T-cell (primary cell): ENCODE measurements at regions not wholly inside any gene's neighbourhood (a gene's known extent, or its start where the extent isn't known, plus 50 kb on each side); places are given as distances from the start of the nearest gene placed in this dataset.

Source experiments
- ATAC-seq, 4 experiments: fragments of 200-7000 bp in 3 of 4; fragments of 150-1000 bp in 1 of 4; cut with Tn5 transposase; replicated peaks in 1 of 4; 1 replicate in 3 of 4; 2 replicates in 1 of 4; pipeline ENCODE4 v1.10.0; 2021; ENCODE audit warnings: moderate library complexity in 3 of 4, mild to moderate bottlenecking in 2 of 4, moderate number of reproducible peaks in 1 of 4
- CTCF ChIA-PET, 2 donors: fragments of 300-600 bp; sonication (Branson Sonifier 250); formaldehyde crosslinking; loops; one replicate each; lab custom pipeline; 2022; ENCODE audit warnings: antibody characterized with exemption in 2 of 2; lab: Charles Lee
- POLR2A ChIA-PET, 2 donors: fragments of 300-600 bp; sonication (Branson Sonifier 250); formaldehyde crosslinking; loops; one replicate each; lab custom pipeline; 2022; ENCODE audit warnings: antibody characterized with exemption in 2 of 2; lab: Charles Lee
- DNase-seq, 35 experiments: peaks; one replicate each; pipeline versions ENCODE4 v3.0.0 to v3.0.0-alpha.2; 2013 to 2023
- H3K27ac ChIP-seq: one replicate; pipeline ENCODE4 v1.5.1; 2013; ENCODE audit warnings: low read length
- H3K27me3 ChIP-seq, 2 experiments: replicated peaks in 1 of 2; 1 replicate in 1 of 2; 2 replicates in 1 of 2; pipeline versions ENCODE4 v1.6.1 to v1.7.0; 2013; ENCODE audit warnings: low read length in 1 of 2, mixed read lengths in 1 of 2; ENCODE audit not compliant: control insufficient read depth in 2 of 2, insufficient read depth in 2 of 2; ENCODE audit errors: extremely low read depth in 1 of 2
- H3K36me3 ChIP-seq, 2 donors: 1 replicate in 1 of 2; 2 replicates in 1 of 2; pipeline versions ENCODE4 v1.6.1 to v1.7.0; 2013; ENCODE audit warnings: low read length in 1 of 2; ENCODE audit not compliant: control insufficient read depth in 2 of 2, insufficient read depth in 1 of 2; ENCODE audit errors: extremely low read depth in 1 of 2
- H3K4me1 ChIP-seq, 2 experiments: 1 replicate in 1 of 2; 2 replicates in 1 of 2; pipeline versions ENCODE4 v1.6.1 to v1.7.0; 2013; ENCODE audit warnings: low read length in 2 of 2, mixed read lengths in 1 of 2; ENCODE audit not compliant: insufficient read depth in 2 of 2, control insufficient read depth in 1 of 2; ENCODE audit errors: extremely low read depth in 1 of 2
- H3K4me3 ChIP-seq, 2 donors: 1 replicate in 1 of 2; 2 replicates in 1 of 2; pipeline versions ENCODE4 v1.5.1 to v1.7.0; 2013; ENCODE audit warnings: mild to moderate bottlenecking in 2 of 2, low read length in 1 of 2, moderate library complexity in 1 of 2; ENCODE audit not compliant: control insufficient read depth in 1 of 2; ENCODE audit errors: extremely low read depth in 1 of 2
- H3K9me3 ChIP-seq: 2 replicates; pipeline ENCODE4 v1.7.0; 2013
- H3K27ac Mint-ChIP-seq, 2 donors: one replicate each; pipeline ENCODE4 v1.8.0; 2020 to 2021; ENCODE audit warnings: mild to moderate bottlenecking in 2 of 2, mixed read lengths in 2 of 2
- H3K27me3 Mint-ChIP-seq, 2 donors: one replicate each; pipeline ENCODE4 v1.8.0; 2021 to 2022; ENCODE audit warnings: mixed read lengths in 2 of 2
- H3K36me3 Mint-ChIP-seq: one replicate; pipeline ENCODE4 v1.8.0; 2021; ENCODE audit warnings: mixed read lengths
- H3K4me1 Mint-ChIP-seq, 3 donors: one replicate each; pipeline ENCODE4 v1.8.0; 2020 to 2022; ENCODE audit warnings: mixed read lengths in 3 of 3, mild to moderate bottlenecking in 1 of 3
- H3K4me3 Mint-ChIP-seq, 3 donors: one replicate each; pipeline ENCODE4 v1.8.0; 2020 to 2022; ENCODE audit warnings: mild to moderate bottlenecking in 3 of 3, mixed read lengths in 3 of 3, moderate library complexity in 3 of 3
- H3K9me3 Mint-ChIP-seq, 3 donors: one replicate each; pipeline ENCODE4 v1.8.0; 2020 to 2022; ENCODE audit warnings: mixed read lengths in 3 of 3
- WGBS: methylation state at CpG from one replicate; pipeline ENCODE4 v1.1.5; 2013; ENCODE audit warnings: missing lambda C conversion rate; ENCODE audit not compliant: insufficient coverage; 5-methylcytosine and 5-hydroxymethylcytosine counted together

GRCh38 chr4:144578681-144579080 is 67.3 kb upstream of the HHIP start:
- CTCF ChIA-PET, result no interaction called here
- H3K4me3 ChIP-seq, result no peak overlapping the region
- no peak overlapping the region for H3K4me3 Mint-ChIP-seq
- 94% methylated on average over 3 of the region's 4 CpGs for WGBS
- ATAC-seq (no peak), DNase-seq (no peak)
- POLR2A ChIA-PET, result no interaction called here
- no peaks in the 10 kb centered on the region for H3K36me3 Mint-ChIP-seq
- no peaks in the 10 kb centered on the region for H3K4me1 ChIP-seq
- H3K9me3 ChIP-seq, result no peaks in the 10 kb centered on the region
- no peaks in the 10 kb centered on the region for H3K27me3 ChIP-seq
- no peaks in the 10 kb centered on the region for H3K4me1 Mint-ChIP-seq
- H3K27me3 Mint-ChIP-seq, result no peaks in the 10 kb centered on the region
- H3K9me3 Mint-ChIP-seq, result no peaks in the 10 kb centered on the region
- H3K36me3 ChIP-seq, result no peaks in the 10 kb centered on the region
- no peak overlapping the region for H3K27ac Mint-ChIP-seq
- no peak overlapping the region for H3K27ac ChIP-seq

DNA sequence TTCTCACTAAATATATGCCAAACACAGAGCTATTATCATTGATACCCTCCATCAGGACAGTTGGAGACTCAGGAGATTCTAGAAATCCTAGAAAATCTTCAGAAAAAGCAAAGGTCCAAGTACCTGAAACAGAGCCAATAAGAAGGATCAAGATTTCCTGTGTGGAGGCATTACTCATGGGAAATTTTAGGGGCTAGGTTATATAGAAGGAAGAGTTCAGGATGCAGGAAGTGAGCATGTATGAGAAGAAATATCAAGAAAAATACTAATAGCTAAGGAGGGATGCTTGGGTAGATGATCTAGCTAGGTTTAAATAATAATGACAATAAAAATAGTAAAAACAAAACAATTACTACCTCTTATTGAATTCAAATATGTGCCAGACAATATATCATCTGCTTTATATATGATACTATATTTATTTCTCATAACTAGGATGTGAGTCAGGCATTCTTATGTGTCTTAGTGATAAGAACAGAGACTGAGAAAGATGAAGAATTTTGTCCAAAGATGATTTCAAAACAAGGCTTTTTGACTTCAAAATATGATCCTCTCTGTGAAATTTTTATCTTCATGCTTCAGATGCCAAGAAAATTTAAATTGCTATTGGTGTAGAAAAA is 66.4 kb upstream of the HHIP start:
- H3K36me3 Mint-ChIP-seq, result no peaks in the 10 kb centered on the region
- Histone ChIP-seq H3K36me3 (no peaks in the 10 kb centered on the region), H3K9me3 (no peaks in the 10 kb centered on the region), H3K4me1 (no peaks in the 10 kb centered on the region), H3K4me3 (no peak overlapping the region), H3K27me3 (no peaks in the 10 kb centered on the region), H3K27ac (no peak overlapping the region)
- CTCF ChIA-PET, result no interaction called here
- ATAC-seq (no peak), DNase-seq (no peak)
- no peaks in the 10 kb centered on the region for H3K4me1 Mint-ChIP-seq
- POLR2A ChIA-PET, result no interaction called here
- no peak overlapping the region for H3K27ac Mint-ChIP-seq
- no peaks in the 10 kb centered on the region for H3K27me3 Mint-ChIP-seq
- H3K9me3 Mint-ChIP-seq, result peaks cover 0 to 3% (median 0%) of the 10 kb centered on the region in 3 donors
- H3K4me3 Mint-ChIP-seq, result no peak overlapping the region

- POLR2A ChIA-PET, result no interaction called here
- Mint-ChIP-seq H3K27ac (no peak overlapping the region), H3K36me3 (no peaks in the 10 kb centered on the region), H3K27me3 (peaks cover 0 to 4% of the 10 kb centered on the region in 2 donors), H3K4me3 (no peak overlapping the region), H3K4me1 (no peaks in the 10 kb centered on the region), H3K9me3 (peaks cover 0 to 8% (median 0%) of the 10 kb centered on the region in 3 donors)
- WGBS, result 84% methylated on average over 4 of the region's 4 CpGs
- Histone ChIP-seq H3K27me3 (no peaks in the 10 kb centered on the region), H3K9me3 (no peaks in the 10 kb centered on the region), H3K27ac (no peak overlapping the region), H3K4me3 (no peak overlapping the region), H3K4me1 (no peaks in the 10 kb centered on the region), H3K36me3 (no peaks in the 10 kb centered on the region)
- ATAC-seq, result no peak
- CTCF ChIA-PET, result no interaction called here
- no peak for DNase-seq
These were observed 65.5 kb upstream of the HHIP start for GRCh38 chr4:144580430-144580829.

GRCh38 chr4:144582105-144582850 is 63.7 kb upstream of the HHIP start:
- Histone ChIP-seq H3K9me3 (no peaks in the 10 kb centered on the region), H3K27me3 (no peaks in the 10 kb centered on the region), H3K36me3 (no peaks in the 10 kb centered on the region), H3K4me3 (no peak overlapping the region), H3K4me1 (no peaks in the 10 kb centered on the region), H3K27ac (no peak overlapping the region)
- Mint-ChIP-seq H3K4me3 (no peak overlapping the region), H3K36me3 (no peaks in the 10 kb centered on the region), H3K4me1 (no peaks in the 10 kb centered on the region), H3K9me3 (peaks cover under 1 to 8% (median under 1%) of the 10 kb centered on the region in 3 donors), H3K27me3 (peaks cover 0 to 4% of the 10 kb centered on the region in 2 donors), H3K27ac (no peak overlapping the region)
- DNase-seq (no peak), ATAC-seq (no peak)
- CTCF ChIA-PET, result no interaction called here
- 73% methylated on average over 5 of the region's 7 CpGs for WGBS
- POLR2A ChIA-PET, result interaction anchor here in 1 of 2 donors (0.7 kb wide), 1 partner anchor 205 kb away, joined by 14 read pairs; no protein-coding TSS in a partner anchor

DNA sequence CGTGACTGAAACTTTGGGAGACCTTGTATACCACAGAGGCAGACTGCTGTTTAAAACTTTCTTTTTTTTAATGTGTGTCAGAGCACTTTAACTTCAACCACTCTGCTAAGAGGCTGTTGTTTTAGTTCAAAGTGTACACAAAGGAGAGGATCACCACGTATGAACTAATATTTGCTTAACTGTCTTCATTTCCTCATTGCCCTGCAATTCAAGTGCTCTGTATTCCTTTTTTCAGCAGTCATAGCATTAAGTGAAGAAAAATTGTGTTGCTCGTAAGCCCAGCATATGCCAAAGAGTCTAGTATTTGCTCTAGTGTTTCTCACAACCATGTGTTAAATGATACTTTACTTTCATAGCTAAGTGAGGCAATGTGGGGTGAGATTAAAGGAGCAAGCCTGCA is 63.0 kb upstream of the HHIP start:
- no CpG with 5 or more reads among the region's 3 CpGs for WGBS

DNA sequence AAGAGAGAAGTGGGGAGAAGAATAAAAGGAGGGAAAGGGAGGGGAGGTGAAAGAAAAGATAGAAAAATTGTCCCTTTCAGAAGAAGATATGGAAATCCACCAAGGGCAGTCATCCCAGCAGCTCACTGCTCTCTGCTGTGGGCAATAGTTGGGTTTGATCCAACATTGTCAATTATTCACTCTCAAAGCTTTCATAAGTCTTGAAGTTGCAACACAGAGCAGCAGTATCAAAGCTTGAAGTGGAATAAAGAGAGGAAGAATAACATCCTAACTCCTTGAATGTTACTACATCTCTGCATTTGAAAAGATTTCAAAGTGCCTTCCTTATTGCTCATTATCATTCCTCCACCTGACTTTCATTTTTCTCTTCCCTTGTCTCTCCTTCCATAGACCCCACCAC is 62.3 kb upstream of the HHIP start:
- H3K27me3 Mint-ChIP-seq, result peaks cover 0 to 4% of the 10 kb centered on the region in 2 donors
- H3K4me3 Mint-ChIP-seq, result no peak overlapping the region
- H3K27ac Mint-ChIP-seq, result no peak overlapping the region
- ChIA-PET POLR2A (no interaction called here), CTCF (no interaction called here)
- H3K36me3 Mint-ChIP-seq, result no peaks in the 10 kb centered on the region
- H3K4me1 ChIP-seq, result no peaks in the 10 kb centered on the region
- peaks cover 5 to 12% (median 7%) of the 10 kb centered on the region in 3 donors for H3K9me3 Mint-ChIP-seq
- H3K9me3 ChIP-seq, result no peaks in the 10 kb centered on the region
- no peaks in the 10 kb centered on the region for H3K36me3 ChIP-seq
- H3K27ac ChIP-seq, result no peak overlapping the region
- no peak overlapping the region for H3K4me3 ChIP-seq
- H3K4me1 Mint-ChIP-seq, result no peaks in the 10 kb centered on the region
- no peak for ATAC-seq
- no peaks in the 10 kb centered on the region for H3K27me3 ChIP-seq
- no peak for DNase-seq

More for the DNA sequence above, 63.0 kb upstream of the HHIP start:
- no peak for DNase-seq
- Mint-ChIP-seq H3K9me3 (peaks cover 5 to 12% (median 7%) of the 10 kb centered on the region in 3 donors), H3K27me3 (peaks cover 0 to 4% of the 10 kb centered on the region in 2 donors), H3K4me1 (no peaks in the 10 kb centered on the region), H3K27ac (no peak overlapping the region), H3K4me3 (no peak overlapping the region), H3K36me3 (no peaks in the 10 kb centered on the region)
- ChIA-PET POLR2A (interaction anchor here in 1 of 2 donors (0.7 kb wide), 1 partner anchor 205 kb away, joined by 14 read pairs; no protein-coding TSS in a partner anchor), CTCF (no interaction called here)
- no peak for ATAC-seq
- Histone ChIP-seq H3K4me1 (no peaks in the 10 kb centered on the region), H3K4me3 (no peak overlapping the region), H3K9me3 (no peaks in the 10 kb centered on the region), H3K36me3 (no peaks in the 10 kb centered on the region), H3K27ac (no peak overlapping the region), H3K27me3 (no peaks in the 10 kb centered on the region)
